Left ventricle myocardium superior (tissue), 1 donor: ENCODE measurements at regions not wholly inside any gene's neighbourhood (a gene's known extent, or its start where the extent isn't known, plus 50 kb on each side); places are given as distances from the start of the nearest gene placed in this dataset.

Experiments used
- ATAC-seq: fragments of 200-7000 bp; cut with Tn5 transposase; one replicate; pipeline ENCODE4 v1.9.1; 2020; ENCODE audit warnings: mild to moderate bottlenecking, moderate library complexity
- DNase-seq: peaks from one replicate; pipeline ENCODE4 v3.0.0-alpha.2; 2020
- intact Hi-C: fragments of 100-400 bp; cut with micrococcal nuclease; formaldehyde crosslinking; loops from one replicate; pipeline ENCODE4 v1.11.0; 2022
- donor health status: DM: no; HTN: yes; CAD: no; lungs with severe emphysema.

- peak; percentile 50 for ATAC-seq
- intact Hi-C loops: no loop called here
- DNase-seq: no peak
Observed at GRCh38 chr10:44051091-44051490, 333.8 kb downstream of the CXCL12 start.

- DNase-seq (no peak), ATAC-seq (no peak)
- intact Hi-C loops: no loop called here
Observed at GRCh38 chr10:44049301-44050015, 335.4 kb downstream of the CXCL12 start.

- ATAC-seq (no peak), DNase-seq (no peak)
- intact Hi-C loops: no loop called here
Observed at GRCh38 chr10:44047361-44047760, 337.5 kb downstream of the CXCL12 start.

- ATAC-seq: no peak
- intact Hi-C loops: no loop called here
Observed at GRCh38 chr10:44046605-44047004, 338.3 kb downstream of the CXCL12 start.

GRCh38 chr10:44045020-44045419 lies 339.9 kb downstream of the CXCL12 start:
- ATAC-seq: peak; percentile 92
- intact Hi-C loops: no loop called here
- DNase-seq: peak; percentile 52

More at GRCh38 chr10:44046605-44047004, 338.3 kb downstream of the CXCL12 start:
- no peak for DNase-seq

- DNase-seq: peak; percentile 34
- intact Hi-C loops: no loop called here
- ATAC-seq: peak; percentile 55
Observed at GRCh38 chr10:44044549-44044948, 340.3 kb downstream of the CXCL12 start.

GRCh38 chr10:44043646-44044375 lies 341.1 kb downstream of the CXCL12 start:
- peak; percentile 75 for ATAC-seq
- intact Hi-C loops: no loop called here
- DNase-seq: no peak

GRCh38 chr10:44042926-44043602 lies 341.8 kb downstream of the CXCL12 start:
- ATAC-seq (no peak), DNase-seq (no peak)
- intact Hi-C loops: no loop called here

GRCh38 chr10:44042075-44042770 lies 342.7 kb downstream of the CXCL12 start:
- no peak for DNase-seq
- no peak for ATAC-seq
- intact Hi-C loops: no loop called here

GRCh38 chr10:44039599-44039998 lies 345.3 kb downstream of the CXCL12 start:
- no peak for ATAC-seq
- intact Hi-C loops: no loop called here
- no peak for DNase-seq

- DNase-seq (no peak), ATAC-seq (no peak)
- intact Hi-C loops: no loop called here
Observed at GRCh38 chr10:44036425-44036824, 348.5 kb downstream of the CXCL12 start.

- DNase-seq: no peak
- intact Hi-C loops: no loop called here
Observed at GRCh38 chr10:44035474-44036197, 349.3 kb downstream of the CXCL12 start.

GRCh38 chr10:44034946-44035345 lies 350.0 kb downstream of the CXCL12 start:
- DNase-seq (no peak), ATAC-seq (no peak)
- intact Hi-C loops: no loop called here

More at GRCh38 chr10:44035474-44036197, 349.3 kb downstream of the CXCL12 start:
- ATAC-seq: no peak

- no peak for ATAC-seq
Observed at GRCh38 chr10:44033008-44033407, 351.9 kb downstream of the CXCL12 start.

GRCh38 chr10:44032216-44032615 lies 352.7 kb downstream of the CXCL12 start:
- DNase-seq (no peak), ATAC-seq (peak; percentile 72)
- intact Hi-C loops: no loop called here

More at GRCh38 chr10:44033008-44033407, 351.9 kb downstream of the CXCL12 start:
- intact Hi-C loops: no loop called here
- no peak for DNase-seq

GRCh38 chr10:44030738-44031137 lies 354.2 kb downstream of the CXCL12 start:
- no peak for ATAC-seq
- no peak for DNase-seq
- intact Hi-C loops: no loop called here

GRCh38 chr10:44030132-44030531 lies 354.8 kb downstream of the CXCL12 start:
- intact Hi-C loops: no loop called here
- ATAC-seq (no peak), DNase-seq (no peak)

GRCh38 chr10:44028384-44029137 lies 356.3 kb downstream of the CXCL12 start:
- ATAC-seq (no peak), DNase-seq (no peak)
- intact Hi-C loops: no loop called here
